HCEC 1CT (cell line): ENCODE measurements at regions not wholly inside any gene's neighbourhood (a gene's known extent, or its start where the extent isn't known, plus 50 kb on each side); places are given as distances from the start of the nearest gene placed in this dataset.
"Not testable (repeated sequence)": the region's sequence is repeated elsewhere in the genome, so short reads cannot be mapped to it uniquely, and the experiment has no call there.

Source experiments
- DNase-seq: peaks from one replicate; pipeline ENCODE4 v3.0.0-alpha.2; 2017

DNA sequence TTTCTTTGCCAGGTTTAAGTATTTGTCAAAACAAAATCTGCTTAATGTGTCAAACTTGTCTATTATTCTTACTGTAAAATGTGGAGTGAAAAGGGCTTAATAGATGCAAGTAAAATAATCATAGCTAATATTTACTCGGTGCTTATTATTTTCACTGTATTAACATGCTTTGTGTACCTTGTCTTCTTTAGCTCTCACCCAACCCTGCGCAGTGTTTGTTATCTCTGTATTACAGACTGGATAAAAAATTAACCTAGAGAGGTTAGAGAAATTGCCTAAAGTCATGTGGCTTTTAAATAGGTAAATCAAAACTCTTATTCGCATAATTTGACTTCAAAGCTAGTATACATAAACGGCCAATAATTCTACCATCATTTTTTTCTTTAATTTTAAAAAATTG lies 1864.8 kb downstream of the MAT2B start:
- no peak for DNase-seq

DNA sequence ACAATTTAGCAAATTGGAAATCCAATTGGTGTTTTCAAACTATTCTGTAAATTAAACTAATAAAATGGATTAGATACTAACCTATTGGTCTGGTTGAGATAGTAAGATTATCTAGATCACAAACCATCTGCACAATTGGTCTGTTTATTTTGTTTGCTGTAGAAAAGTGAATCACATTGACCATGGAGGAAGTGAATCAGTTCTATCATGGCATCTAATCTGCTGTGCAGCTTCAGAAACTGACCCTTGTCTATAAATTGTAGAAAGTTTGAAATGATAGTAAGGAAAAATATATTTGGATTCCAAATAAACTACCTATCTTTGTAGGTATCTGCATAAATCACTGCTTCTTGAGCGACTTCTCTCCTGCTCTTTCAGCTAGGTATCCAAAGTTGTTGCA lies 1865.4 kb downstream of the MAT2B start:
- peak; percentile 66 for DNase-seq

DNA sequence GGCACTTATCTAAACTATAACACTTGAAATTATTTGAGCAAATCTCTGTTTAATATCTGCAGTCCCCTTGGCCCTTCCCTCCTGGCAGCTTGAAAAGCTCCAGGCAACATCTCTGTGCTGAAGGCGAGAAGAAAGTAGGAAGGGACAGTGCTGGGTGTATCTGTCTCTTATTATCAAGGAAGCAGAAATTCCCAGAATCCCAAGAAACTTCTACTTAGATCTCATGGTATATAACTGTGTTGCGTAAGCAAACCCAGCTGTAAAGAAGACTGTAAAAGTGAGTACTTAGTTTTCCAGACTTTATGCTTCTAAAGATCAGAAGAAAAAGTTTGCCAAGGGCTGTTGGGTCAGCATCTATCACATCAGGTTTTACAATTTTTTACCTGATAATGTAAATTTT lies 1869.8 kb downstream of the MAT2B start:
- DNase-seq, result no peak

DNA sequence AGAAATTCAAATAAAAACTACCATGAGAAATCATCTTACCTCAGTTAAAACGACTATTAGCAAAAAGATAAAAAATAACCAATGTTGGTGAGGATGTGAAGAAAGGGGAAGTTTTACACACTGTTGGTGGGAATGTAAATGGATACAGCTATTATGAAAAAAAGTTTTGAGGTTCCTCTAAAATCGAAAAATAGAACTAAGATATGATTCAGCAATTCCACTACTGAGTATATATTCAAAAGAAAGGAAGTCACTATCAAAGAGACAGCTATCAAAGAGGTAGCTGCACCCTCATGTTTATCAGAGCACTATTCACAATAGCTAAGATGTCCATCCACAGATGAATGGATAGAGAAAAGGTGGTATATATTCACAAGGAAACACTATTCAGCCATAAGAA lies 1888.4 kb downstream of the MAT2B start:
- DNase-seq, result no peak

DNA sequence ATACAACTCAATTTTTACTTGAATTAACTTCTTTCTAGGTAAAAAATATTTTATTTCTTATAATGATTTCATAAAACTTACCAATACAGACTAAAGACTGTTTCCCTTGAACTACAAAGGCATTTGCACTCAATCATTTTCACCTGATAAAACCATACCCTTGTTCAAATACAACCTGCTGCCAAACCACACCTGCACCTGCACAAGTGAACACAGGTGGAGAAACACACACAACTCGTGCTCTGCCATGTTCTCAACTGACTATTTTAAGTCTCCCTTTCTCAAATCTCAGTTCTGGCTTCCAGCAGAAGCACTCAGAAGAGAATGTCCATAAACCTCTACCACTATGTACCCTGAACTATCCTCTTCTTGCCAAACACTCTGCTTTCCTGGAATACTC lies 1892.1 kb downstream of the MAT2B start:
- no peak for DNase-seq

DNA sequence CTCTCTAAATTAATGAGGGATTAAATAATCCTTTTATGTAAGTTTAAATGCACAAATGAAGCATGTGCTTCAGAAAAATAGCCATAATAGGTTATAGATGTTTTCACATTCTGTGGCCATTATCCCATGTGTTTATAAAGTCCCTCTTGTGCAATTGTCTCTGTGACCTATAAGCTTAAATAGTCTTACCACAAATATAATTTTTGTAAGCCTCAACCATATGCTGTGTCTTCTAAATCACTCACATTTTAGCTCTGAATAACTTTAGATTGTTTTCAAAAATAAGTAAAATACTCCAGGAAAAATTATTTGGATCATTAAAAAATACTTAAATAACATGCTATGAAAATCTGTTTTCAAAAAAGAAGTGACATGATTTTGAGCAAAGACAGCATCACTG lies 1894.7 kb downstream of the MAT2B start:
- DNase-seq, result no peak

DNA sequence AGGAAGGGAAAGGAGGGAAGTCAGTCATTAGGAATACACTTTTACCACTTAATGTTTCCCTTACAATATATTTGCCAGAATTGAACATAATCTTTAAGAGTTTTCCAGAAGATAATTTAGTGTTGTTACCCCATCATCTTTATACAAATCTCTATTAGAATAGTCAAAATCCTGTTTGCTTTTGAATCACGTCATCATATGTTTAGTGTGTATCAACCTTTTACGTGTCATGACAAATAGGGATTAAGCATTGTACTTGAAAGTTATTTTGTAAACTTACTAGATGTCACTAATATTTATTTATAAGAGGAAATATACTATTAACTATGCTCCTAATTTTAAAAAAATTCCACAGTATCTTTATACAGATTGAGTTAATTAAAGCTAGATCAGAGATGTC lies 1899.5 kb downstream of the MAT2B start:
- no peak for DNase-seq

DNA sequence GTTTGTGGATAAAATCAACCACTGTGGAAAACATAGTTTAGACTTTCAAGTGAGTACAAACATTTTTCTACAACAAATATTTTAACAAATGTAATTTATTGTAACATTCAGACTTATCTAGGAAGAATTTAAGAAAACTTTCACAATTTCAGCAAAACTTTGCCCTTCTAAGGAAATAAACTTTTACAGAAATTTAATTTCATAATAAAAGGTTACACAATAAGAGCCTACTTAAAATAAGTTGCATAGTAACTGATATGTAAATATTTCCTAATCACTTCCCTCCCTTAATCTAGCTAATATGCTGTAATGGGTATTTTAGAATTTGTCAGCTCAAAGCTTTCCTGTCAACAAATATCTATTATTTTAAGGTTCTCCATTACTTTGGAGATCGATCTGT lies 1899.9 kb downstream of the MAT2B start:
- peak; percentile 14 for DNase-seq

DNA sequence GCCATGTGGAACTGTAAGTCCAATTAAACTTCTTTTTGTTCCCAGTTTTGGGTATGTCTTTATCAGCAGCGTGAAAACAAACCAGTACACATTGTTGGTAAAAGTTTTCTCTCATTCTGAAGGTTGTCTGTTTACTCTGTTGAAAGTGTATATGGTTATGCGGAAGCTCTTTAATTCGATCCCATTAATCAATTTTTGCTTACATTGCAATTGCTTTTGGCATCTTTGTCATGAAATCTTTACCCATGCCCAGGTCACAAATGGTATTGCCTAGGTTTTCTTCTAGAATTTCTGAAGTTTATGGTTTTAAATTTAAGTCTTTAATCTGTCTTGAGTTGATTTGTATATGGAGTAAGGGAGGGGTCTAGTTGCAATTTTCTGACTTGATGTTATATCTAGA lies 1901.9 kb downstream of the MAT2B start:
- no peak for DNase-seq

DNA sequence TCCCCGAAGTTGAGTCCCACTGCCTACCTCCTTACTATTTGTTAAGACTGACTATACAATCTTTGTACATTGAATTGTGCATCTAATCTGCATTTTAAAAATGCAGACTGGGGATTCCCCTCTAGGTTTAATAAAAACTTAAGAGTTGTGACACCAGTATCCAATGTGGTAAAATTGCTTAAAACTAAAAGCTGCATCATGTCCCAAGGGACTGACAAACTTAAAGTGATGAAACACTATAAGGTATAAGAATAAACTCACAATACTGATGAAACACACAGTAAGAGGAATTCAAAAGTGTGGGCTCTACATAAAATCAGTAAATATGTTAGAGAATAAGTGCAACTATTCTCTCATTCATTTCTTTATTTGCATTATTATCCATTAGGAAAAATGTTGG lies 1905.1 kb downstream of the MAT2B start:
- no peak for DNase-seq

DNA sequence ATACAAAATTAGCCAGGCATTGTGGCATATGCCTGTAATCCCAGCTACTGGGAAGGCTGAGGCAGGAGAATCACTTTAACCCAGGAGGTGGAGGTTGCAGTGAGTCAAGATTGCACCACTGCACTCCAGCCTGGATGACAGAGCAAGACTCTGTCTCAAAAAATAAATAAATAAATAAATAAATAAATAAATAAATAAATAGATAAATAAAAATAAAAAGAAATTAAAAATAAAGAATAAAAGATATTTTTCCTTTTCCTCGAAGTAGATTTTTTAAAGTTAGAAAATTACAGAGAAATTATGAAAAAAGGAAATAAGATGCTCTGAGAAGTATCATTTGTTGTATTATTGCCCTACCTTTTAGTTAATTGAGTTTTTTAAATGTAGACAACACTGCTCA lies 1906.1 kb downstream of the MAT2B start:
- DNase-seq, result not testable (repeated sequence)

DNA sequence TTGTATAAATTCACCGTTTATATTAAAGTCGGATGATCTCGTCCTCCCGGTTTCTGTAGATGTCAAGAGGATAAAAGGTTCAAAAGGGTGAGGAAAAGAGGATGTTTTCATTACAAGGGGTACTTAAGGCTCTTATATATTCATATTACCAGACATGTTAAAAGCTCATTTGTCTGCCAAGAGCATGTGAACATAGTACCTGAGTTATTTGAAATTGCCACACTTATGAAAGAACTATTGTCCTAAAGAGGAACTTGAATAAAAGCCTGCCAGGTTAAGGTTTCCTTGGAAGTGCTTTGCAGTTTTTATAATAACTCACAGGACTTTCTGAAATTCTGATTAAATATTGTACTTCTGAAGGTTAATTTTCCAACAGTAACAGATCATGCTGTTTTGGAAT lies 1915.1 kb downstream of the MAT2B start:
- no peak for DNase-seq

DNA sequence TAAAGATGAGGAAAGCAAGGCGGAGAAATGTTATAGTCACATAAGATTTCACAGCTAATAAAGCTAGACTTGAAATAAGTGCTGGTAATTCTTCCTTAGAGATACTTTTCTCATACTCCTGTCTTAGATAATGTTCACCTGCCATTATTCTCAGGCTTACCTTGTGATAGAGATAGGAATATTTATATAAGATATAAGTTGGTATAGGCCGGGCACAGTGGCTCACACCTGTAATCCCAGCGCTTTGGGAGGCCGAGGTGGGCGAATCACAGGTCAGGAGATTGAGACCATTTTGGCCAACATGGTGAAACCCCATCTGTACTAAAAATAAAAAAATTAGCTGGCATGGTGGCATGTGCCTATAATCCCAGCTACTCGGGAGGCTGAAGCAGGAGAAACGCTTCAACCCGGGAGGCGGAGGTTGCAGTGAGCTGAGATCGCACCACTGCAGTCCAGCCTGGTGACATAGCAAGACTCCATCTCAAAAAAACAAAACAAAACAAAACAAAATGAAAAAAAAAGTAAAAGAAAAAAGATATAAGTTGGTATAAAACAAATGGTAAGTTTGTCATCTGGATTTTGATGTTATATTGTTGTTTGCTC lies 1918.4 kb downstream of the MAT2B start:
- DNase-seq, result no peak

DNA sequence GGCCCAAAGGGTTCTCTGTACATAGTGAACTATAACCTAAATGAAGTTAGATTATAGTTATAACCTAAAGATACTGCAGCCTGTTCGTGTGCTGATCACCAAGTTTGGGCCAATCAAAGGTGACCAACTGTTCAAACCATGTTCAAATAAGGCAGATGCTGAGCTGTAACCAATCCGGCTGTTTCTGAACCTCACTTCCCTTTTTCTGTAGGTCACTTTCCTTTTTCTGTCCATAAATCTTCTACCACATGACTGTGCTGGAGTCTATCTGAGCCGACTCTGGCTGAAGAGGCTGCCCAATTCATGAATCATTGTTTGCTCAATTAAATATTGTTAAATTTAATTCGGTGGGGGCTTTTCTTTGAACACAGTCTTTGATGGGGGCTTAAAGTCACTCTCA lies 1920.2 kb downstream of the MAT2B start:
- DNase-seq, result no peak

DNA sequence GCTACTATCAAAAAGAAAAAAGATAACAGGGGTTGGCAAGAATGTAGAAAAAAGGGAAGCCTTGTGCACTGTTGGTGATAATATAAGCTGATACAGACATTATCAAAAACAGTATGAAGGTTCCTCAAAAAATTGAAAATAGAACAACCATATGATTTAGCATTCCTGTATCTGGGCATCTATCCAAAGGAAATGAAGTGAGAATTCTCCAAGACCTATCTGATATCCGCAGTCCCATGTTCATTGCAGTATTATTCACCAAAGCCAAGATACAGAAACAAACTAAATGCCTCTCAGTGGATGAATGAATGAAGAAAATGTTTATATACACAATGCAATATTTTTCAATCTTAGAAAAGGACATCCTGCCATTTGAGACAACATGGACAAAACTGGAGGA lies 1943.3 kb downstream of the MAT2B start:
- no peak for DNase-seq

DNA sequence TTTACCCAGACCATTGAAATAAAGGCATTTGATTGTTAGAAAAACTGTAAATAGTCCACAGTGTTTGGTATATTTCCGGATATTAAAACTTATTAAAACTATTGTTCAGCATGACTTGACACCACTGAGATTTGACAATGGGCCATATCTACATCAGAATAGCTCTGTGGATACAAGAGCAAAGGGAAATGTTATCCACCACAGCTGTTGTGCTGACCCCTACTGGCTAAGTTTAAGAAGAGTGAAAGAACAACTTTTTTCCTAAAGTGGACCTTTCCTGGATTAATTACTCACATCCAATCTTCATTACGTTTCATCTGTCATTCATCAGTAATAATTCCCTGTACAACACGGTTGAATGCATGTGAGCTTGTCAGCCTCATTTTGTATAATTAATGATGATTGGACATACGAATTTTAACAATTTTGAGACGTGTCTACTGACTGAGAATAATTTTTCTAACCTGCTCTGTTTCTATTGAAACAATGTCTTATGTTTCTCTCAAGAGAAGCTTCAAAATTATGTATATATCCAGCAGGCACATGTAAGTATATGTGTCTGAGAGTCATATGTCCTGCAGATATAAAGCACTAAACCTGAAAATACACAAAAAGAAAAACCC lies 1952.6 kb downstream of the MAT2B start:
- peak; percentile 47 for DNase-seq

DNA sequence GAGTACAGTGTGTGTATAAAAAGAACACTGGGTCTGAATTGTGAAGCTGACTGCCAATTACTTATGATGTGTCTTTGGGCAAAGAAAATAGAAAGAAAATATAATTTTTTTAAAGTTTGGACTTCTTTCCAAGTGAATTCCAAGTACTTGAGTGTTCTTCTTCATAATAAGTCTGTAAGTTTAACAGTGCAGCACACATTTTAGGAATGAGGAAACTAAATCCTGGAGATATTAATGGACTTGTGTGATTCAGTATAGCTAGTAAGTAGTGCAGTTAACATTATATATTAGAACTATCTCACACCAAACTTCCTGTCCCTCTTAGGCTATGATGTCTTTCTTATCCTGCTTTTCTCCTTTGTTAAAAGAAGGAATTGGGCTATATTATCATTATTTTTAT lies 1953.8 kb downstream of the MAT2B start:
- DNase-seq, result no peak

DNA sequence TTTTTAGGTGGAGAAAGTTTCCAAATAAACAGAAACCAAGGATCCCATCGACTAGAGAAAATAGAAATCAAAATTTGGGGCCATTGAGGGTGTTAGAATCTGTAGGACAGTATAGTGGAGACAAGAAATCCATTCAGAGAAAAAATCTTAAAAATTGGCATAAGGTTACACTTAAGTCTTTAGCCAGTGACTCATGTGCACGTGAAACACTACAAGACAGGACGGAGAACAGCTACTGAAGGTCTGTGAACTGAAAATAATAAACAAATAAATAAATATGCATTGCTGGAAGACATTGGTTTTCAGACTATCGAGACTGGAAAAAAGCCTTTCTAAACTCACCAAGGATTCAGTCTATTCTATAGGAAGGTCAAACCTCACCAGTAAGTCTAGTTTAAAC lies 1955.5 kb downstream of the MAT2B start:
- DNase-seq, result peak; percentile 6

DNA sequence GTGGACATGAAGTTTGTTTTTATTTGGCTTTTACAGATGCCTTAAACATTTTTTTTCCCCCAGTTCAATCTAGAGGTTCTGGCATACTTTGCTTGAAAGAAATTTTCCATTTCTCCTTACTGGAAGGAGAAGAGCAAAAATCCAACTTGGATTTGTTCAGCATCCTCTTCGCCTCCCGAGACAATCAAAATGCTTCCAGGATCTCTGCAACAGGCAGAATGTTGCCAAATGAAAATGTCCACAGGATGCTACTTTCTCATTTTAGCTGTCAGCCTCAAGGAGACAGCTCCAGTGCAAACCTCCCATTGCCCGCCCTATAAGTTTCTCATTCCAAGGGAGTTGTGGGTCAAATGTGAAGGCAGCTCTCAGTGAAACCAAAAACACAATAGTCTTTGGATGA lies 1972.1 kb downstream of the MAT2B start:
- DNase-seq, result no peak

DNA sequence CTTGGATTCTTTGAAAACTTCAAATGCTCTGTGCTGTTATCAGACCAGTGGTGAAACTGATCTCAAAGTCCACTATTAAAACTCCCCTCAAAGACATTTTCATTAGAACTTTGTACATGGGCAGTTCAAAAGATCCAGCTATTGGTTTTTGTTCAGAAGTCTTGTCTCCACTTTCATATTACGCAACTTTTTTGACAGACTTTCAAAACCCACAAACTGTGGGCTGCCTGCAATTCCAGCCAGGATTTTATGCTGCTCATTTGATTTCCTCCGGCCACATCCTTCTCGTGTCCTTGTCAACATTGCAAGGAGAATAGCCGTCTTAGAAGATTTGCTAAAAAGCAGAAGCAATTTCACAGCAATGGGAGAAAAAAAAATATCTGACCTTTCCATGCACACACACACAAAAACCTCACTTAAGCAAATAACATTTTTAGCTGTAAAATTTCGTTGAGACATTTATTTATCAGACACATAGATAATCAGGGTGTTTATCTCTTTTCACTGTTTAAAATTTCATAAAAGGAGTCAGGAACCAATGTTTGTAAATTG lies 1990.5 kb downstream of the MAT2B start:
- DNase-seq, result no peak

DNA sequence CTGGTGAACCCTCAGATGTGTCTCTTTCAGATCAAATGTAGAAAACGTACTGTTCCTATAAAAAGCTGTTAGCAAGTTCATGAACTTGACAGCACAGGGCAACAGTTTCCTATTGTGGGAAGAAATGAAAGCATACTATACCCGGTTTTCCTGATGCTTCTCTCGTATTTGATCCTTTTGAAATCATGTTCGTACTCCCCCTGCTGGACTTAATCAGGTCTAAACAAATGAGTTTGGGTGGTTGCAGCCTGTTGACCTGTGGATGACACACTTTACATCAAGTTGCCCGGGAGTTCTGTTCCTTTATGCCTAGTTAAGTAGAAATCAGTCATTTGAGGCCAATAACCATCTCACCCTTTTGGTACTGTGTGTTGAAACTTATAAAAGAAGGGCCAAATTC lies 1992.3 kb downstream of the MAT2B start:
- peak; percentile 5 for DNase-seq

DNA sequence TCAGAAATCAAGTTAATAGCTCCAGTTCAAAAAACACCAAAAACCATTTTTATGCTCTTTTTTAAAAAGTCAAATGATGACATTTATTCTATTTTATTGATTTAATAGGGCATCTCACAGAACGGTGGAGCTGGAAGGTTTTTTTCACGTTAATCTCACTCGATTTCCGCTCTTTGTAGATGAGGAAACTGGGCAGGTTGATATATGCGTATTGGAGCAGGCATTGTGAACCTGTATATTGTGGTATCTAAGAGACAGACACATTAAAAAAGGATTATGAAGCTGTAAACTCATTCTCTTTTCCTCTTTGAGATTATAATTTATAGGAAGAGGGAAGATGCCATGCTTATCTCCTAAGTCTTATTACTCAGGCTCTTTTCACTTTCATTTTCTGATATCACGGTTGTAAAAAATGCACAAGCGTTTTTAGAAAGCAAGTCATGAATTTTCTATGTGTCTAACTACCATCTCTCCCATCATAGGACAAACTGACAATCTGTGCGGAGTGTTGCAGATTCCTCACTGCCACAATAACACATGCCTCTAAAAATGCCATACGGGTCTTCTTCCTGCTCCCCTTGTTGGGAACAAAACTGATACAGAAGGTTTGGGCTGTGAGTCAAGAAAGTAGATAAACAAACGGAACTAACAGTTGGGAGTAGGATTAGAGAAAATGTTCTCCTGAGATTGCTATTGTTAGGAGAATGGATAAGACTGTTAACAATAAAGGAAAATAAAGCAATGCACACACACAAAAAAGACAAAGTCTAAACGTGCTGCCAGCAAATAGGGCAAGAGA lies 1997.7 kb downstream of the MAT2B start:
- no peak for DNase-seq

DNA sequence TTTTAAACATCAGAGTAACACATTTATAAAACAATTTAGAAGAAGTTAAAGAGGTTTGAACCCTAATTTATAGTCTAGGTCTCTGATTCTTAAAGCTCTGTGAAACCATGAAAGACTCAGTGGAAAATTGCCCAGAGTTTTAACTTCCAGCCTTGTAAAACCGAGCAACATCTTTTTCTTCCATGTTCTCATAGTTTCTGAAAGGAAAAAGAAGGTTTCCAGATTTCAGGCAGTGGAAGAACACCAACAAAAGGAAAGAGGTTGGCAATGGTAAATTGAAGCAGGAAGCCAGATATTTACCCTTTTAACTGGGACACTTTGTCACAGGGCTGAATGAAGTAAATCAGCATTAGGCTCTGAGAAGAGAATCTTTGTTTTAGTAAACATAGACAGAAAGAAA lies 1999.3 kb downstream of the MAT2B start:
- no peak for DNase-seq

DNA sequence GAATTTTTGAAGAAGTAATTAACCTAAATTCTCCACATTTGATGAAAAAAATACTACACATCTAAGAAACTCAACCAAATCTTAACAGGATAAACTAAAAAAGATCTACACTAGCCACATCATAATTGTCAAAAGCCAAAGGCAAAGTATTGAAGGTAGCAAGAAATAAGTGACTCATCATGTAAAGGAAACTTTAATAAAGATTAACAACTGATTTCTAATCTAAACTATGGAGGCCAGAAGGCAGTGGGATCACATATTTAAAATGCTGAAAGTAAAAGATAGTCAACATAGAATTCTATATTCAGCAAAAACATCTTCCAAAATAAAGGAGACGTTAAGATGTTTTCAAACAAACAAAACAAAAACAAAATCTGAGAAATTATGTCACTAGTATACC lies 2002.9 kb downstream of the MAT2B start:
- no peak for DNase-seq
